H1 (cell line): ENCODE measurements at regions not wholly inside any gene's neighbourhood (a gene's known extent, or its start where the extent isn't known, plus 50 kb on each side); places are given as distances from the start of the nearest gene placed in this dataset.

ENCODE experiments used
- CHD7 ChIP-seq: fragments of 300-600 bp; sonication (generic); IDR thresholded peaks from 2 replicates; pipeline ENCODE4 v1.7.1; 2012; ENCODE audit warnings: low read length, moderate library complexity, mild to moderate bottlenecking, inconsistent platforms; ENCODE audit not compliant: insufficient replicate concordance
- FOSL1 ChIP-seq: IDR thresholded peaks from 2 replicates; pipeline ENCODE4 v1.6.1; 2011; ENCODE audit warnings: mild to moderate bottlenecking, low read depth, low read length, moderate library complexity; ENCODE audit not compliant: insufficient read depth

- TF ChIP-seq CHD7 (no peak), FOSL1 (no peak)
Measured at GRCh38 chr5:106974272-106974671, 696.5 kb downstream of the EFNA5 start (continued).
